PC-3 (cell line): ENCODE measurements at regions not wholly inside any gene's neighbourhood (a gene's known extent, or its start where the extent isn't known, plus 50 kb on each side); places are given as distances from the start of the nearest gene placed in this dataset.

ENCODE experiments used
- ATAC-seq: fragments of 200-7000 bp; cut with Tn5 transposase; 2 replicates; pipeline ENCODE4 v1.9.1; 2020; ENCODE audit warnings: mild to moderate bottlenecking, moderate library complexity
- BruUV-seq: library from RNA; stranded (reverse); fragments of 400-500 nt; replicated peaks from 2 replicates; lab custom pipeline; 2021; lab: Mats Ljungman, UMichigan
- CTCF ChIA-PET: fragments of 300-600 bp; sonication (Branson Sonifier 250); formaldehyde crosslinking; loops from one replicate; lab custom pipeline; 2022; ENCODE audit warnings: antibody characterized with exemption; lab: Charles Lee
- POLR2A ChIA-PET: fragments of 300-600 bp; sonication (Branson Sonifier 250); formaldehyde crosslinking; loops from one replicate; lab custom pipeline; 2022; ENCODE audit warnings: antibody characterized with exemption; ENCODE audit not compliant: unreplicated experiment; lab: Charles Lee
- DNase-seq: peaks from one replicate; pipeline ENCODE4 v3.0.0-alpha.2; 2015
- H2AFZ ChIP-seq: fragments of 300-600 bp; sonication (generic); 2 replicates; pipeline ENCODE4 v1.6.0; 2016; ENCODE audit warnings: antibody characterized with exemption, low read length
- H3F3A ChIP-seq: fragments of 300-600 bp; sonication (generic); one replicate; pipeline ENCODE4 v1.6.0; 2017; ENCODE audit warnings: antibody characterized with exemption, low read length, control low read depth, mild to moderate bottlenecking; ENCODE audit not compliant: unreplicated experiment
- H3K27ac ChIP-seq: fragments of 300-600 bp; sonication (generic); 2 replicates; pipeline ENCODE4 v1.5.1; 2016; ENCODE audit warnings: mild to moderate bottlenecking, low read length
- H3K27me3 ChIP-seq: fragments of 300-600 bp; sonication (generic); 2 replicates; pipeline ENCODE4 v1.6.1; 2016; ENCODE audit warnings: low read length, mixed read lengths
- H3K36me3 ChIP-seq: fragments of 300-600 bp; sonication (generic); 2 replicates; pipeline ENCODE4 v1.6.1; 2016; ENCODE audit warnings: low read depth, mixed run types, low read length, mixed read lengths
- H3K4me1 ChIP-seq: fragments of 300-600 bp; sonication (generic); 2 replicates; pipeline ENCODE4 v1.5.1; 2016; ENCODE audit warnings: low read length; ENCODE audit not compliant: insufficient read depth
- H3K4me2 ChIP-seq: fragments of 300-600 bp; sonication (generic); 2 replicates; pipeline ENCODE4 v1.6.0; 2016; ENCODE audit warnings: low read length
- H3K4me3 ChIP-seq: fragments of 300-600 bp; sonication (generic); 2 replicates; pipeline ENCODE4 v1.5.1; 2016; ENCODE audit warnings: mild to moderate bottlenecking, low read length, mixed read lengths
- H3K79me2 ChIP-seq: fragments of 300-600 bp; sonication (generic); 2 replicates; pipeline ENCODE4 v1.6.1; 2017; ENCODE audit warnings: low read length, mixed read lengths
- H3K9ac ChIP-seq: fragments of 300-600 bp; sonication (generic); 2 replicates; pipeline ENCODE4 v1.6.0; 2016; ENCODE audit warnings: mild to moderate bottlenecking, low read length
- H3K9me2 ChIP-seq: fragments of 300-600 bp; sonication (generic); replicated peaks from 2 replicates; pipeline ENCODE4 v1.6.1; 2016; ENCODE audit warnings: mixed run types, low read length, mixed read lengths
- H3K9me3 ChIP-seq: fragments of 300-600 bp; sonication (generic); 2 replicates; pipeline ENCODE4 v1.6.1; 2016; ENCODE audit warnings: low read length, mixed read lengths
- H4K20me1 ChIP-seq: fragments of 300-600 bp; sonication (generic); 2 replicates; pipeline ENCODE4 v1.6.1; 2016; ENCODE audit warnings: low read length, mixed read lengths
- CTCF ChIP-seq: fragments of 300-600 bp; sonication (generic); conservative IDR thresholded peaks from 2 replicates; pipeline ENCODE4 v1.5.1; 2017; ENCODE audit warnings: antibody characterized with exemption, low read depth, mild to moderate bottlenecking, low read length
- EZH2 ChIP-seq: fragments of 300-600 bp; sonication (generic); IDR thresholded peaks from one replicate; pipeline ENCODE4 v1.6.1; 2017; ENCODE audit warnings: antibody characterized with exemption, mild to moderate bottlenecking, low read length; ENCODE audit not compliant: unreplicated experiment
- EZH2phosphoT487 ChIP-seq: fragments of 300-600 bp; sonication (generic); IDR thresholded peaks from 2 replicates; pipeline ENCODE4 v1.6.1; 2018; ENCODE audit warnings: mild to moderate bottlenecking, antibody characterized with exemption, low read length, borderline replicate concordance
- intact Hi-C: fragments of 100-400 bp; cut with micrococcal nuclease; formaldehyde crosslinking; loops from 2 replicates; pipeline ENCODE4 v1.9.0; 2023

GRCh38 chr5:82355496-82355895 lies 77.3 kb upstream of the RPS23 start:
- no peak for ATAC-seq

DNA sequence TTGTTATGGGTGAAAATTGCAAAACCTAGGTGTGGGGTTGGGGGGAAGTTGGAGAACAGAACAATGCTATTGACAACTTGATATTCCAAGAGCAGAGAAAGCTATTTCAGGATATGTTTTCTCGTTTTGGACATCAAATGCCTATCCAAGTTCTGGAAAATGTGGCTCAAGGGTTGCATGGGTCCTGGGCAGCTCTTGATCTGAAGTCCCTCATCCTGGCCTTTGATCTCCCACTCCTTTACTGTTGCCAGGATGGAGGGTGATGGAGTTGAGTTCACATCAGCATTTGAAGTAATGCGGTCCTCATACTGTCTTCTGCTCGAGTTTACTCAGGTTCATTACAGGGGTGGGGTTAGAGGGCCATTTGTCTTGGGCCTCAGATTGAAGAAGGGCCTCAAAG lies 76.9 kb upstream of the RPS23 start:
- H3K9ac ChIP-seq = no peak overlapping the region
- no peak overlapping the region for H3K4me2 ChIP-seq
- no peak for DNase-seq
- H3F3A ChIP-seq = peaks cover 6% of the 10 kb centered on the region
- H3K36me3 ChIP-seq = no peaks in the 10 kb centered on the region
- BruUV-seq = no TSS peak
- peaks cover 31% of the 10 kb centered on the region for H3K4me1 ChIP-seq
- TF ChIP-seq EZH2phosphoT487 = no peak
- no peak for TF ChIP-seq EZH2
- no peak for TF ChIP-seq CTCF
- H3K4me3 ChIP-seq = no peak overlapping the region
- CTCF ChIA-PET = no interaction called here
- H4K20me1 ChIP-seq = no peaks in the 10 kb centered on the region
- H3K27me3 ChIP-seq = no peaks in the 10 kb centered on the region
- POLR2A ChIA-PET = no interaction called here
- H3K27ac ChIP-seq = no peak overlapping the region
- no peaks in the 10 kb centered on the region for H3K9me3 ChIP-seq
- H3K79me2 ChIP-seq = no peaks in the 10 kb centered on the region
- no peaks in the 10 kb centered on the region for H3K9me2 ChIP-seq
- intact Hi-C loops = loop anchor here (5.0 to 10.0 kb wide), 4 partner anchors 532 to 910 kb away; no protein-coding TSS in a partner anchor
- no peak for ATAC-seq
- H2AFZ ChIP-seq = no peak overlapping the region

More at GRCh38 chr5:82355496-82355895, 77.3 kb upstream of the RPS23 start:
- Histone ChIP-seq H3K9me2 (no peaks in the 10 kb centered on the region), H3K4me2 (no peak overlapping the region), H3K4me1 (peaks cover 31% of the 10 kb centered on the region), H4K20me1 (no peaks in the 10 kb centered on the region), H3F3A (peaks cover 6% of the 10 kb centered on the region), H2AFZ (no peak overlapping the region), H3K9ac (no peak overlapping the region; the same call in 1 of the 2 replicates), H3K4me3 (no peak overlapping the region), H3K79me2 (no peaks in the 10 kb centered on the region), H3K27ac (0 out of 2 replicates have a peak overlapping the region, but pooled peaks have one; percentile 98), H3K9me3 (no peaks in the 10 kb centered on the region), H3K27me3 (no peaks in the 10 kb centered on the region), H3K36me3 (no peaks in the 10 kb centered on the region)
- POLR2A ChIA-PET = no interaction called here
- no peak for DNase-seq
- intact Hi-C loops = loop anchor here (5.0 to 10.0 kb wide), 4 partner anchors 532 to 909 kb away; no protein-coding TSS in a partner anchor
- no peak for TF ChIP-seq EZH2
- TF ChIP-seq EZH2phosphoT487 = no peak
- no peak for TF ChIP-seq CTCF
- CTCF ChIA-PET = no interaction called here
- BruUV-seq = no TSS peak

DNA sequence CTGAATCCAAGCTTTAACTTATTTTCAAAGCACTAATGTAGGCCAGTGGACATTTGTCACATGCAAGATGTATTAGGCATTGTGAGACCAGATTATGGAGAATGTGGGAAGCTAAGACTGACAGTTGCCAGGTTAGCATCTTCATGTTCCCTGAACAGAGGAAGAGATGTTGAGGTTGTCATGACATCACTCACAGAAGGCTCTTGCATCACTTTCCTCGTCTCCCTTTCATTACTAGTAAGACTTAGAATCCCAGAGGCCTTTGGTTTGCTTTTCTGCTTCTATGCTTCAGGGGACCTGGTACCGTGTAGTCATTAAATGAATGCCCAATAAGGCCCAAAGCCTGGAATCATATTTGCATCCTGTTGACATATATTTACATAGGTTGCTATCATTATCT lies 76.4 kb upstream of the RPS23 start:
- CTCF ChIA-PET = no interaction called here
- TF ChIP-seq EZH2phosphoT487 = no peak
- TF ChIP-seq CTCF = no peak
- TF ChIP-seq EZH2 = no peak
- Histone ChIP-seq H3K27ac (no peak overlapping the region), H3K36me3 (no peaks in the 10 kb centered on the region), H2AFZ (no peak overlapping the region), H3K27me3 (no peaks in the 10 kb centered on the region), H3K9me3 (no peaks in the 10 kb centered on the region), H3K9ac (no peak overlapping the region), H4K20me1 (no peaks in the 10 kb centered on the region), H3K4me1 (peaks cover 31% of the 10 kb centered on the region), H3K4me3 (no peak overlapping the region), H3F3A (peaks cover 6% of the 10 kb centered on the region), H3K79me2 (no peaks in the 10 kb centered on the region), H3K9me2 (no peaks in the 10 kb centered on the region), H3K4me2 (no peak overlapping the region)
- BruUV-seq = no TSS peak
- intact Hi-C loops = loop anchor here (5.0 to 10.0 kb wide), 4 partner anchors 640 to 1078 kb away; no protein-coding TSS in a partner anchor
- ATAC-seq = no peak
- POLR2A ChIA-PET = no interaction called here
- no peak for DNase-seq
